ENCODE measurements at regions not wholly inside any gene's neighbourhood (a gene's known extent, or its start where the extent isn't known, plus 50 kb on each side); places are given as distances from the start of the nearest gene placed in this dataset.

DNA sequence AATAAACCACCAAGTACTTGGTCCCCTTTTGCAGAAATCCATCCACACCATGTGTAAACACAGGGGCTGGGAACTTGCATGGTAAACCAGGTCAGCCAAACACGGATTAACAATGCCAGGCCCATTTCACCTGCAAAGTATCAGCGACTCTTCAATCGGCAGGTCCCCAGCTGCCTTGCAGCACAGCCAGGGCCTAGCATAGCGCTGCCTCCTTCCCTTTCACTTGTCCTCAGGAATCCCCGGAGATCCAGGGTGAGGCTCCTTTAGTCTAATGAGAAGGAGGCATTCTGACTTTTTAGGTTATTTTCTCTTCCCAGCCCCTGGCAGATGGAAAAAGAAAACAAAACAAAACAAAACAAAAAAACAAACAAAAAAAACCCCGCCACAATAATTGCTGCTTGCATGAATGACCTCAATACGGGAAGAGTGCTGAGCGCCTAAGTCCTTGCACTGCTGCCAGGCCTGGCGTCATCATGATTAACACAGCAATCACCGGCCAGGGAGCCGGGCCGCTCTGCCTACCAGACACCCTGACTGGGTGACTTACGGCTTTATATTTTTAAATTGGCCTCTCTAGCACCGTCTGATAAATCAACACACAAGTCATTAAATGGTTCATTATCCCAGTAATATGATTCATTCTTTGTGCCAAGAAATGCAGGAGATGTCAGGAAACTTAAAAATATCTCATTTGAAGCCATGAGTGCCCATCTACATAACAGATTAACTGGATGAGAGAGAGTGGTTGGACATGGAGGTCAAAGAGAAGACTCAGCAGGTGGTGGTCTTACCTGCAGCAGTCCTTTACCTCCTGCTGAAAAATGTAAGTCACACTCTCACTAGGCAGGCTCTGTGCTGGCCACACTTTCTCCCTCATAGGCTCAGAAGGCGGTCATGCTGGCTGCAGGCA, 692.7 kb downstream of the UQCRFS1 start:
- Histone ChIP-seq H3K9me3 (no peaks in the 10 kb centered on the region), H3K4me1 (no peaks in the 10 kb centered on the region), H3K4me3 (no peak overlapping the region), H3K27me3 (no peaks in the 10 kb centered on the region), H3K36me3 (no peaks in the 10 kb centered on the region), H3K27ac (no peak overlapping the region)
- intact Hi-C loops (cut with DNase I; ENCODE audit: low total_unique reads), result loop anchor here (5.0 kb wide), 1 partner anchor 142 kb away; no protein-coding TSS in a partner anchor
- DNase-seq (ENCODE audit: low spot score in 2 of 2), result no peak
- TF ChIP-seq POLR2AphosphoS5 (IDR thresholded peaks at IDR 0.05) (no peak), POLR2A (IDR thresholded peaks at IDR 0.05) (no peak)
- TF ChIP-seq, protein P1, sequence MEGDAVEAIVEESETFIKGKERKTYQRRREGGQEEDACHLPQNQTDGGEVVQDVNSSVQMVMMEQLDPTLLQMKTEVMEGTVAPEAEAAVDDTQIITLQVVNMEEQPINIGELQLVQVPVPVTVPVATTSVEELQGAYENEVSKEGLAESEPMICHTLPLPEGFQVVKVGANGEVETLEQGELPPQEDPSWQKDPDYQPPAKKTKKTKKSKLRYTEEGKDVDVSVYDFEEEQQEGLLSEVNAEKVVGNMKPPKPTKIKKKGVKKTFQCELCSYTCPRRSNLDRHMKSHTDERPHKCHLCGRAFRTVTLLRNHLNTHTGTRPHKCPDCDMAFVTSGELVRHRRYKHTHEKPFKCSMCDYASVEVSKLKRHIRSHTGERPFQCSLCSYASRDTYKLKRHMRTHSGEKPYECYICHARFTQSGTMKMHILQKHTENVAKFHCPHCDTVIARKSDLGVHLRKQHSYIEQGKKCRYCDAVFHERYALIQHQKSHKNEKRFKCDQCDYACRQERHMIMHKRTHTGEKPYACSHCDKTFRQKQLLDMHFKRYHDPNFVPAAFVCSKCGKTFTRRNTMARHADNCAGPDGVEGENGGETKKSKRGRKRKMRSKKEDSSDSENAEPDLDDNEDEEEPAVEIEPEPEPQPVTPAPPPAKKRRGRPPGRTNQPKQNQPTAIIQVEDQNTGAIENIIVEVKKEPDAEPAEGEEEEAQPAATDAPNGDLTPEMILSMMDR (IDR thresholded peaks at IDR 0.05), result no peak

DNA sequence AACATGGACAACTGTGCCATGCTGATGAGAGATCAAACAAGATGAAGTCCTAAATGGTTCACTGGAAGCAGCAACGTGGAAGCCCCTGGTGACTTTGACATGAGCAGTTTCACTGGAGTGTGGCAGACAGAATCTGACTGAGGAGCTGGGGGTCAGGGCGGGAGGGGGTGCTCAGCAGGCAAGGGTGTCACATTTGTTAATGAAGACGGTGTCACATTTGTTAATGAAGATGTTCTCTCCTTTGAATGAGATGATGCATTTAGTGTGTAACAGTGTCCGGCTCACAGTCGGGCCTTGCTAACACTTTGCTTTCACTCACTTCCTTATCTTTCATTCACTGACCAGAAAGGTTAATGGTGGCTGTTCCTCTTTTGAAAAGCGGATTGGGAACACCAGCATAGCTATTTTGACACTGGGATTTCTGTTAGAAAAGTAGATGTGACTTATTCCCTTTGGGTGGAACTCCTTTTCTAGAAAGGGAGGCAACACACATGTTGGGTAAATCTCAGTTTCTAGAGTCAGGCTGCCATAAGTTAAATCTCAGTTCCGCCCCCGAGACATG, 693.7 kb downstream of the UQCRFS1 start:
- H3K36me3 ChIP-seq, result no peaks in the 10 kb centered on the region
- intact Hi-C loops (cut with DNase I; ENCODE audit: low total_unique reads), result loop anchor here (5.0 kb wide), 1 partner anchor 143 kb away; no protein-coding TSS in a partner anchor
- no peak overlapping the region for H3K4me3 ChIP-seq
- no peak overlapping the region for H3K27ac ChIP-seq
- no peak for DNase-seq (ENCODE audit: low spot score in 2 of 2)
- H3K4me1 ChIP-seq, result no peaks in the 10 kb centered on the region
- TF ChIP-seq POLR2AphosphoS5 (IDR thresholded peaks at IDR 0.05) (no peak), POLR2A (IDR thresholded peaks at IDR 0.05) (no peak)
- TF ChIP-seq, protein P1 (IDR thresholded peaks at IDR 0.05), result no peak
- no peaks in the 10 kb centered on the region for H3K9me3 ChIP-seq
- H3K27me3 ChIP-seq, result no peaks in the 10 kb centered on the region

DNA sequence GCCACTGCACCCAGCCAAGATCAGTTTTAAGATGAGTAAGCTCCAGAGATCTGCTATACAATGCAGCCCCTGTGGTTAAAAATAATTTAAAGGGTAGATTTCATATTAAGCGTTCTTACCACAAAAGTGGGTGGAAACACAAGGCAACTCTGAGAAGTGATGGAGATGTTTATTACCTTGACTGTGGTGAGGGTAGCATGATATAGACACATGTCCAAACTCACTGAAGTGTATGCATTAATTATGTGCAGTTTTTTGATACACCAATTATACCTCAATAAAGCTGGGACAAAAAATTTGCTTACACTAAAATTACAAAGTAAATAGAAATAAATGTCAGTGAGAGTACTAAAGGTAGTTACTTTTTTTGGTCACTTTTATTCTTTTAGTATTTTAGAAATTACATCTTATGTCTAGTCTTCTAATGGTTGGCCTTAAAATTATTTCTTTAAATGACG, 696.5 kb downstream of the UQCRFS1 start:
- no peaks in the 10 kb centered on the region for H3K36me3 ChIP-seq
- H3K9me3 ChIP-seq, result no peaks in the 10 kb centered on the region
- no peak overlapping the region for H3K4me3 ChIP-seq
- no peak overlapping the region for H3K27ac ChIP-seq
- no peaks in the 10 kb centered on the region for H3K4me1 ChIP-seq
- TF ChIP-seq POLR2A (IDR thresholded peaks at IDR 0.05) (no peak), POLR2AphosphoS5 (IDR thresholded peaks at IDR 0.05) (no peak)
- TF ChIP-seq, protein P1 (IDR thresholded peaks at IDR 0.05), result no peak
- no peak for DNase-seq (ENCODE audit: low spot score in 2 of 2)
- H3K27me3 ChIP-seq, result no peaks in the 10 kb centered on the region
- intact Hi-C loops (cut with DNase I; ENCODE audit: low total_unique reads), result loop anchor here (5.0 kb wide), 1 partner anchor 146 kb away; no protein-coding TSS in a partner anchor

DNA sequence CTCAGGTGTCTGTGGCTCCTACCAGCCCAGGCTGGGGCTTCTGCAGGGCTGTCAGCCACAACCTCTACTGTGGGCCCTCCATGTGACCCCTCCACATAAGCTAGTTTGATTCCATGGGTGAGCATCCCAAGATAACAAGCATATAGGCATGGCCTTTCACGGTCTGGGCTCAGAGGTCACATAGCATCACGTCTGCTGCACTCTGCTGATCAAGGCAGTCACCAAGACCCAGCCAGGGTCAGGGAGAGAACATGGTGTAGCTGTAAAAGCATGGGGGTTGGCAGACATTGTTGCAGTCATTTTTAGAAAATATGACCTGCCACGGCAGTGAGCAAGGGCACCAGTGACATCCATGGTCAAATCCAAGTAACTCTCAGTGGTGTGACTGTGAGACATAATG, 698.8 kb downstream of the UQCRFS1 start:
- H3K9me3 ChIP-seq, result no peaks in the 10 kb centered on the region
- TF ChIP-seq POLR2A (IDR thresholded peaks at IDR 0.05) (no peak), POLR2AphosphoS5 (IDR thresholded peaks at IDR 0.05) (no peak)
- H3K4me1 ChIP-seq, result no peaks in the 10 kb centered on the region
- no peaks in the 10 kb centered on the region for H3K27me3 ChIP-seq
- no peak overlapping the region for H3K4me3 ChIP-seq
- no peak for DNase-seq (ENCODE audit: low spot score in 2 of 2)
- intact Hi-C loops (cut with DNase I; ENCODE audit: low total_unique reads), result no loop called here
- no peaks in the 10 kb centered on the region for H3K36me3 ChIP-seq
- H3K27ac ChIP-seq, result no peak overlapping the region

DNA sequence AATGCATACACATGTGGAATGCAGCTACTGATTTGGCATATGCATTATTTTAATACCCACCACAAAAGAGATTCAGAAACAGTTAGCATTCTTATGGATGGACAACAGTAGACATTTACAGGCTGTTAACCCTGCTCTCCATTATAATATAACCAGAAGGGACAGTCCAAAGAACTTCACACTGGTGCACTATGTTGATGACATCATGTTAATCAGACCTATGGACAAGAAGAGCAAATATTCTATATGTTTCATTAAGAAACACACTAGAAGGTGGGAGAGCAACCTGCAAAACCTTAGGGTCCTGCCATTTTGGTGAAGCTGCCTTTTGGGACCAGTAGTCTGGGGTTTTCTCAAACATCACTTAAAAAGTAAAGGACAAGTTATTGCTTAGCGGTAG, 701.3 kb downstream of the UQCRFS1 start:
- Histone ChIP-seq H3K4me3 (no peak overlapping the region), H3K9me3 (no peaks in the 10 kb centered on the region), H3K4me1 (no peaks in the 10 kb centered on the region), H3K36me3 (no peaks in the 10 kb centered on the region), H3K27me3 (no peaks in the 10 kb centered on the region), H3K27ac (no peak overlapping the region)
- intact Hi-C loops (cut with DNase I; ENCODE audit: low total_unique reads), result no loop called here
- DNase-seq (ENCODE audit: low spot score in 2 of 2), result no peak
- TF ChIP-seq POLR2AphosphoS5 (IDR thresholded peaks at IDR 0.05) (no peak), POLR2A (IDR thresholded peaks at IDR 0.05) (no peak)
- TF ChIP-seq, protein P1 (IDR thresholded peaks at IDR 0.05), result no peak
